GM23338 (cell line): ENCODE measurements at regions not wholly inside any gene's neighbourhood (a gene's known extent, or its start where the extent isn't known, plus 50 kb on each side); places are given as distances from the start of the nearest gene placed in this dataset.
A peak's percentile ranks its signal among the peaks of the same experiment; 100 is the strongest.

Source experiments
- ATAC-seq: fragments of 200-7000 bp; cut with Tn5 transposase; 3 replicates; pipeline ENCODE4 v1.9.1; 2020
- DNase-seq: peaks from one replicate; pipeline ENCODE4 v3.0.0-alpha.2; 2015; ENCODE audit warnings: low spot score
- H2AFZ ChIP-seq: fragments of 200-600 bp; sonication (generic); 2 replicates; pipeline ENCODE4 v1.8.0; 2016; ENCODE audit warnings: antibody characterized with exemption, mild to moderate bottlenecking, moderate library complexity
- H3F3A ChIP-seq: fragments of 200-600 bp; sonication (generic); replicated peaks from 2 replicates; pipeline ENCODE4 v1.8.0; 2017; ENCODE audit warnings: antibody characterized with exemption, mixed run types, low read depth
- H3K27ac ChIP-seq: fragments of 200-600 bp; sonication (generic); 2 replicates; pipeline ENCODE4 v1.6.1; 2016; ENCODE audit warnings: low read depth
- H3K27me3 ChIP-seq: fragments of 200-600 bp; sonication (generic); 2 replicates; pipeline ENCODE4 v1.8.0; 2016; ENCODE audit warnings: mild to moderate bottlenecking, mixed run types, moderate library complexity; ENCODE audit not compliant: insufficient read depth
- H3K36me3 ChIP-seq: fragments of 200-600 bp; sonication (generic); 2 replicates; pipeline ENCODE4 v1.8.0; 2016; ENCODE audit warnings: mild to moderate bottlenecking; ENCODE audit not compliant: insufficient read depth
- H3K4me1 ChIP-seq: fragments of 200-600 bp; sonication (generic); 2 replicates; pipeline ENCODE4 v1.8.0; 2016; ENCODE audit warnings: mild to moderate bottlenecking, moderate library complexity; ENCODE audit not compliant: insufficient read depth
- H3K4me2 ChIP-seq: fragments of 200-600 bp; sonication (generic); 2 replicates; pipeline ENCODE4 v1.7.1; 2017; ENCODE audit warnings: mixed run types
- H3K4me3 ChIP-seq: fragments of 200-600 bp; sonication (generic); 2 replicates; pipeline ENCODE4 v1.6.1; 2016; ENCODE audit warnings: mixed run types
- H3K79me2 ChIP-seq: fragments of 200-600 bp; sonication (generic); replicated peaks from 2 replicates; pipeline ENCODE4 v1.8.0; 2017; ENCODE audit warnings: mild to moderate bottlenecking; ENCODE audit not compliant: insufficient read depth
- H3K9me2 ChIP-seq: fragments of 200-600 bp; sonication (generic); 2 replicates; pipeline ENCODE4 v1.8.0; 2017; ENCODE audit not compliant: insufficient read depth
- H4K20me1 ChIP-seq: fragments of 200-600 bp; sonication (generic); replicated peaks from 2 replicates; pipeline ENCODE4 v1.8.0; 2017; ENCODE audit warnings: mild to moderate bottlenecking; ENCODE audit not compliant: insufficient read depth
- H3K27ac Mint-ChIP-seq: 2 replicates; pipeline ENCODE4 v1.8.0; 2020; ENCODE audit warnings: inconsistent platforms, mild to moderate bottlenecking, moderate library complexity, mixed read lengths
- H3K27me3 Mint-ChIP-seq: 3 replicates; pipeline ENCODE4 v1.8.0; 2022; ENCODE audit warnings: low read depth, mild to moderate bottlenecking, moderate library complexity, mixed read lengths, inconsistent platforms; ENCODE audit not compliant: insufficient read depth, poor library complexity
- H3K36me3 Mint-ChIP-seq: 3 replicates; pipeline ENCODE4 v1.8.0; 2021; ENCODE audit warnings: low read depth, mild to moderate bottlenecking, inconsistent platforms, moderate library complexity, mixed read lengths
- H3K4me1 Mint-ChIP-seq: 3 replicates; pipeline ENCODE4 v1.8.0; 2020; ENCODE audit warnings: mild to moderate bottlenecking, inconsistent platforms, mixed read lengths
- H3K4me3 Mint-ChIP-seq: 3 replicates; pipeline ENCODE4 v1.8.0; 2021; ENCODE audit warnings: moderate library complexity, mild to moderate bottlenecking, inconsistent platforms, mixed read lengths
- H3K9me3 Mint-ChIP-seq: 3 replicates; pipeline ENCODE4 v1.8.0; 2020; ENCODE audit warnings: moderate library complexity, mild to moderate bottlenecking, inconsistent platforms, mixed read lengths
- EZH2 ChIP-seq: fragments of 200-600 bp; sonication (generic); IDR thresholded peaks from one replicate; pipeline ENCODE4 v1.8.0; 2017; ENCODE audit warnings: antibody characterized with exemption, mild to moderate bottlenecking, low read depth; ENCODE audit not compliant: unreplicated experiment
- JUNB ChIP-seq: IDR thresholded peaks from one replicate; pipeline ENCODE4 v1.6.1; 2016; ENCODE audit warnings: antibody characterized with exemption; ENCODE audit not compliant: unreplicated experiment
- NANOG ChIP-seq: IDR thresholded peaks from 2 replicates; pipeline ENCODE4 v1.6.1; 2016; ENCODE audit warnings: antibody characterized with exemption, borderline replicate concordance
- ZNF331 ChIP-seq: fragments of 250-450 bp; sonication (Bioruptor Pico); IDR thresholded peaks from 2 replicates; pipeline ENCODE4 v1.5.0; 2020; ENCODE audit warnings: low read depth, mild to moderate bottlenecking, moderate library complexity
- TF ChIP-seq, protein P1 (sequence below): IDR thresholded peaks from one replicate; pipeline ENCODE4 v1.6.1; 2018; ENCODE audit warnings: antibody characterized with exemption; ENCODE audit not compliant: unreplicated experiment
- TF ChIP-seq, protein P2 (sequence below): fragments of 250-450 bp; sonication (Bioruptor Pico); IDR thresholded peaks from 2 replicates; pipeline ENCODE4 v1.5.0; 2020; ENCODE audit warnings: mild to moderate bottlenecking, moderate library complexity

DNA sequence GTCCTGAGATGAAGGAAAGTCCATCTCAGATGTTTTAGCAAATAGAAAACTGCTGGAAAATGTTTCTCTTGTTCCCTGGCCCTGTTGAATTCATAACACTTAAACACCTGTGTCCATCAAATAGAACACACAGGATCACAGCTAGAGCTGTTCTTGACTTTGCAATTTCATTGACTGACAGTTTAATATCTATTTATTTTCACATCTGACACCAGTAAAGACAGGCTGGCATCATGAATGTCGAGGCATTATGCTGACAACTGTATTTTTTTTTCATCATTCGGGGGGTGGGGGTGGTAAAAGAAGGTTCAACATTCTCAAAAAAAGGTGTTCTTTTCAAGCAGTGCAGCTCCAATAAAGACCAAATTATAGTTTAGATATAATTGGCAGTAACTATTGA is 591.2 kb upstream of the PTBP2 start (continued):
- no peak for TF ChIP-seq ZNF331 (CRISPR knock-in tag)
- TF ChIP-seq NANOG, result no peak
- TF ChIP-seq, protein P1, sequence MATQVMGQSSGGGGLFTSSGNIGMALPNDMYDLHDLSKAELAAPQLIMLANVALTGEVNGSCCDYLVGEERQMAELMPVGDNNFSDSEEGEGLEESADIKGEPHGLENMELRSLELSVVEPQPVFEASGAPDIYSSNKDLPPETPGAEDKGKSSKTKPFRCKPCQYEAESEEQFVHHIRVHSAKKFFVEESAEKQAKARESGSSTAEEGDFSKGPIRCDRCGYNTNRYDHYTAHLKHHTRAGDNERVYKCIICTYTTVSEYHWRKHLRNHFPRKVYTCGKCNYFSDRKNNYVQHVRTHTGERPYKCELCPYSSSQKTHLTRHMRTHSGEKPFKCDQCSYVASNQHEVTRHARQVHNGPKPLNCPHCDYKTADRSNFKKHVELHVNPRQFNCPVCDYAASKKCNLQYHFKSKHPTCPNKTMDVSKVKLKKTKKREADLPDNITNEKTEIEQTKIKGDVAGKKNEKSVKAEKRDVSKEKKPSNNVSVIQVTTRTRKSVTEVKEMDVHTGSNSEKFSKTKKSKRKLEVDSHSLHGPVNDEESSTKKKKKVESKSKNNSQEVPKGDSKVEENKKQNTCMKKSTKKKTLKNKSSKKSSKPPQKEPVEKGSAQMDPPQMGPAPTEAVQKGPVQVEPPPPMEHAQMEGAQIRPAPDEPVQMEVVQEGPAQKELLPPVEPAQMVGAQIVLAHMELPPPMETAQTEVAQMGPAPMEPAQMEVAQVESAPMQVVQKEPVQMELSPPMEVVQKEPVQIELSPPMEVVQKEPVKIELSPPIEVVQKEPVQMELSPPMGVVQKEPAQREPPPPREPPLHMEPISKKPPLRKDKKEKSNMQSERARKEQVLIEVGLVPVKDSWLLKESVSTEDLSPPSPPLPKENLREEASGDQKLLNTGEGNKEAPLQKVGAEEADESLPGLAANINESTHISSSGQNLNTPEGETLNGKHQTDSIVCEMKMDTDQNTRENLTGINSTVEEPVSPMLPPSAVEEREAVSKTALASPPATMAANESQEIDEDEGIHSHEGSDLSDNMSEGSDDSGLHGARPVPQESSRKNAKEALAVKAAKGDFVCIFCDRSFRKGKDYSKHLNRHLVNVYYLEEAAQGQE, result no peak
- TF ChIP-seq, protein P2, sequence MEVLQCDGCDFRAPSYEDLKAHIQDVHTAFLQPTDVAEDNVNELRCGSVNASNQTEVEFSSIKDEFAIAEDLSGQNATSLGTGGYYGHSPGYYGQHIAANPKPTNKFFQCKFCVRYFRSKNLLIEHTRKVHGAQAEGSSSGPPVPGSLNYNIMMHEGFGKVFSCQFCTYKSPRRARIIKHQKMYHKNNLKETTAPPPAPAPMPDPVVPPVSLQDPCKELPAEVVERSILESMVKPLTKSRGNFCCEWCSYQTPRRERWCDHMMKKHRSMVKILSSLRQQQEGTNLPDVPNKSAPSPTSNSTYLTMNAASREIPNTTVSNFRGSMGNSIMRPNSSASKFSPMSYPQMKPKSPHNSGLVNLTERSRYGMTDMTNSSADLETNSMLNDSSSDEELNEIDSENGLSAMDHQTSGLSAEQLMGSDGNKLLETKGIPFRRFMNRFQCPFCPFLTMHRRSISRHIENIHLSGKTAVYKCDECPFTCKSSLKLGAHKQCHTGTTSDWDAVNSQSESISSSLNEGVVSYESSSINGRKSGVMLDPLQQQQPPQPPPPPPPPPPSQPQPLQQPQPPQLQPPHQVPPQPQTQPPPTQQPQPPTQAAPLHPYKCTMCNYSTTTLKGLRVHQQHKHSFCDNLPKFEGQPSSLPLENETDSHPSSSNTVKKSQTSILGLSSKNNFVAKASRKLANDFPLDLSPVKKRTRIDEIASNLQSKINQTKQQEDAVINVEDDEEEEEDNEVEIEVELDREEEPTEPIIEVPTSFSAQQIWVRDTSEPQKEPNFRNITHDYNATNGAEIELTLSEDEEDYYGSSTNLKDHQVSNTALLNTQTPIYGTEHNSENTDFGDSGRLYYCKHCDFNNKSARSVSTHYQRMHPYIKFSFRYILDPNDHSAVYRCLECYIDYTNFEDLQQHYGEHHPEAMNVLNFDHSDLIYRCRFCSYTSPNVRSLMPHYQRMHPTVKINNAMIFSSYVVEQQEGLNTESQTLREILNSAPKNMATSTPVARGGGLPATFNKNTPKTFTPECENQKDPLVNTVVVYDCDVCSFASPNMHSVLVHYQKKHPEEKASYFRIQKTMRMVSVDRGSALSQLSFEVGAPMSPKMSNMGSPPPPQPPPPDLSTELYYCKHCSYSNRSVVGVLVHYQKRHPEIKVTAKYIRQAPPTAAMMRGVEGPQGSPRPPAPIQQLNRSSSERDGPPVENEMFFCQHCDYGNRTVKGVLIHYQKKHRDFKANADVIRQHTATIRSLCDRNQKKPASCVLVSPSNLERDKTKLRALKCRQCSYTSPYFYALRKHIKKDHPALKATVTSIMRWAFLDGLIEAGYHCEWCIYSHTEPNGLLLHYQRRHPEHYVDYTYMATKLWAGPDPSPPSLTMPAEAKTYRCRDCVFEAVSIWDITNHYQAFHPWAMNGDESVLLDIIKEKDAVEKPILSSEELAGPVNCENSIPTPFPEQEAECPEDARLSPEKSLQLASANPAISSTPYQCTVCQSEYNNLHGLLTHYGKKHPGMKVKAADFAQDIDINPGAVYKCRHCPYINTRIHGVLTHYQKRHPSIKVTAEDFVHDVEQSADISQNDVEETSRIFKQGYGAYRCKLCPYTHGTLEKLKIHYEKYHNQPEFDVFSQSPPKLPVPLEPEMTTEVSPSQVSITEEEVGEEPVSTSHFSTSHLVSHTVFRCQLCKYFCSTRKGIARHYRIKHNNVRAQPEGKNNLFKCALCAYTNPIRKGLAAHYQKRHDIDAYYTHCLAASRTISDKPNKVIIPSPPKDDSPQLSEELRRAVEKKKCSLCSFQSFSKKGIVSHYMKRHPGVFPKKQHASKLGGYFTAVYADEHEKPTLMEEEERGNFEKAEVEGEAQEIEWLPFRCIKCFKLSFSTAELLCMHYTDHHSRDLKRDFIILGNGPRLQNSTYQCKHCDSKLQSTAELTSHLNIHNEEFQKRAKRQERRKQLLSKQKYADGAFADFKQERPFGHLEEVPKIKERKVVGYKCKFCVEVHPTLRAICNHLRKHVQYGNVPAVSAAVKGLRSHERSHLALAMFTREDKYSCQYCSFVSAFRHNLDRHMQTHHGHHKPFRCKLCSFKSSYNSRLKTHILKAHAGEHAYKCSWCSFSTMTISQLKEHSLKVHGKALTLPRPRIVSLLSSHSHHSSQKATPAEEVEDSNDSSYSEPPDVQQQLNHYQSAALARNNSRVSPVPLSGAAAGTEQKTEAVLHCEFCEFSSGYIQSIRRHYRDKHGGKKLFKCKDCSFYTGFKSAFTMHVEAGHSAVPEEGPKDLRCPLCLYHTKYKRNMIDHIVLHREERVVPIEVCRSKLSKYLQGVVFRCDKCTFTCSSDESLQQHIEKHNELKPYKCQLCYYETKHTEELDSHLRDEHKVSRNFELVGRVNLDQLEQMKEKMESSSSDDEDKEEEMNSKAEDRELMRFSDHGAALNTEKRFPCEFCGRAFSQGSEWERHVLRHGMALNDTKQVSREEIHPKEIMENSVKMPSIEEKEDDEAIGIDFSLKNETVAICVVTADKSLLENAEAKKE (CRISPR knock-in tag), result no peak

DNA sequence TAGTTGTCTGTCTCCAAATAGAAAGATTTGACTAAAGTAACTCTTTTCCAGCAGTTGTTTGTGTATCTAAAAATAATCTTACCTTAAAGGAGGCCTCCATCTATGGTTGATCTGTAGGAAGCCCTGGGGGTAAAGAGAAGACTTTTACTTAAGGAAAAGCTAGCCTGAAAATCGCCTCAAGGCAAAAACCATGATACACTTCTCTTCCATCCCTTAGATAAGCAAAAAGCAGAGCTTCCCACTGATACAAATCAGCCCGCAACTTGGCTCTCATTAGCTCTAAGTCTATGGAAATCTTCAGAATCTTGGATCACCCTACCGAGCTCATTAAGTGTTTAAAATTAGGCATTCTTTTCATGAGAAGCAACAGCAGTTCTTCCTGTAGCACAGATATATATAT is 576.9 kb upstream of the PTBP2 start:
- Mint-ChIP-seq H3K4me1 (no peaks in the 10 kb centered on the region), H3K27ac (no peak overlapping the region), H3K9me3 (peaks cover 20% of the 10 kb centered on the region), H3K27me3 (peaks cover 3% of the 10 kb centered on the region), H3K36me3 (peaks cover 18% of the 10 kb centered on the region), H3K4me3 (no peak overlapping the region)
- no peaks in the 10 kb centered on the region for H3K36me3 ChIP-seq
- no peak overlapping the region for H3K27ac ChIP-seq
- H3K4me3 ChIP-seq, result no peak overlapping the region
- H3K4me1 ChIP-seq, result no peaks in the 10 kb centered on the region
- H3K27me3 ChIP-seq, result no peaks in the 10 kb centered on the region
- H3F3A ChIP-seq, result no peaks in the 10 kb centered on the region
- H4K20me1 ChIP-seq, result no peaks in the 10 kb centered on the region
- DNase-seq (no peak), ATAC-seq (no peak)
- H3K4me2 ChIP-seq, result no peak overlapping the region
- no peaks in the 10 kb centered on the region for H3K79me2 ChIP-seq
- H2AFZ ChIP-seq, result peak overlapping the region; percentile 48; the same call in 1 of the 2 replicates
- no peaks in the 10 kb centered on the region for H3K9me2 ChIP-seq
- no peak for TF ChIP-seq ZNF331 (CRISPR knock-in tag)
- no peak for TF ChIP-seq JUNB
- TF ChIP-seq, protein P2 (CRISPR knock-in tag), result no peak
- no peak for TF ChIP-seq EZH2
